HepG2 (cell line): ENCODE measurements at regions not wholly inside any gene's neighbourhood (a gene's known extent, or its start where the extent isn't known, plus 50 kb on each side); places are given as distances from the start of the nearest gene placed in this dataset.

ENCODE experiments used
- ATAC-seq: fragments of 200-7000 bp; cut with Tn5 transposase; 3 replicates; pipeline ENCODE4 v1.9.1; 2020; ENCODE audit warnings: mild to moderate bottlenecking, moderate library complexity
- BruUV-seq: library from RNA; stranded (reverse); fragments of 400-500 nt; replicated peaks from 2 replicates; lab custom pipeline; 2021; lab: Mats Ljungman, UMichigan
- CTCF ChIA-PET: fragments of 300-600 bp; formaldehyde crosslinking; extraction: SDS; loops from one replicate; lab custom pipeline; 2021; ENCODE audit warnings: low total read pairs, inconsistent platforms, low intra/inter-chr PET ratio; lab: Yijun Ruan, JAX
- POLR2A ChIA-PET: fragments of 350-600 bp; sonication (Branson Sonifier 250); formaldehyde crosslinking; loops from one replicate; lab custom pipeline; 2020; ENCODE audit warnings: antibody characterized with exemption, inconsistent platforms; lab: Yijun Ruan, JAX
- DNase-seq: peaks from one replicate; pipeline ENCODE4 v3.0.0-alpha.2; 2015; ENCODE audit warnings: low spot score
- FAIRE-seq: peaks from 3 replicates; lab custom pipeline; 2011; peaks lifted over from hg19 to GRCh38; lab: Jason Lieb, UNC
- H2AFZ ChIP-seq: one replicate; pipeline ENCODE4 v1.6.1; 2011; ENCODE audit warnings: low read length, inconsistent platforms
- H3K27ac ChIP-seq: fragments of 300-600 bp; 3 replicates; pipeline ENCODE4 v1.8.0; 2011; ENCODE audit warnings: mixed run types, mild to moderate bottlenecking, mixed read lengths, low read length, inconsistent platforms; ENCODE audit not compliant: insufficient read depth; ENCODE audit errors: extremely low read length
- H3K27me3 ChIP-seq, 2 experiments: fragments of 200-600 bp in 1 of 2; 2 replicates in 1 of 2; 3 replicates in 1 of 2; pipeline versions ENCODE4 v1.6.0 to v1.8.0; 2011; ENCODE audit warnings: low read length in 2 of 2, mild to moderate bottlenecking in 2 of 2, moderate library complexity in 2 of 2, inconsistent platforms in 1 of 2; ENCODE audit not compliant: insufficient read depth in 2 of 2, control insufficient read depth in 1 of 2
- H3K36me3 ChIP-seq, 2 experiments: fragments of 200-600 bp in 1 of 2; replicated peaks in 1 of 2; 2 replicates in 1 of 2; 3 replicates in 1 of 2; pipeline versions ENCODE4 v1.5.1 to v1.8.0; 2011; ENCODE audit warnings: low read length in 2 of 2, inconsistent platforms in 1 of 2; ENCODE audit not compliant: insufficient read depth in 2 of 2, control insufficient read depth in 1 of 2
- H3K4me1 ChIP-seq: 2 replicates; pipeline ENCODE4 v1.5.1; 2012; ENCODE audit warnings: low read length, inconsistent platforms; ENCODE audit not compliant: insufficient read depth
- H3K4me2 ChIP-seq: 2 replicates; pipeline ENCODE4 v1.6.0; 2011; ENCODE audit warnings: low read depth, low read length, inconsistent platforms
- H3K4me3 ChIP-seq, 3 experiments: fragments of 200-600 bp in 1 of 3; sonication (generic), shearing (Covaris generic) in 1 of 3; replicated peaks in 1 of 3; 2 replicates each; pipeline ENCODE4 v1.5.1; 2011 to 2016; ENCODE audit warnings: low read length in 3 of 3, inconsistent platforms in 2 of 3, low read depth in 2 of 3, mild to moderate bottlenecking in 2 of 3, control low read depth in 1 of 3, mixed read lengths in 1 of 3; ENCODE audit not compliant: insufficient read depth in 1 of 3
- H3K79me2 ChIP-seq: one replicate; pipeline ENCODE4 v1.6.1; 2011; ENCODE audit warnings: low read length, inconsistent platforms; ENCODE audit not compliant: insufficient read depth
- H3K9ac ChIP-seq: 2 replicates; pipeline ENCODE4 v1.6.0; 2011; ENCODE audit warnings: mild to moderate bottlenecking, low read depth, low read length, inconsistent platforms; ENCODE audit not compliant: insufficient read depth
- H3K9me3 ChIP-seq: 2 replicates; pipeline ENCODE4 v1.5.1; 2012; ENCODE audit warnings: mild to moderate bottlenecking, low read length
- H4K20me1 ChIP-seq: 2 replicates; pipeline ENCODE4 v1.6.0; 2011; ENCODE audit warnings: inconsistent platforms, mild to moderate bottlenecking, low read length, moderate library complexity; ENCODE audit not compliant: insufficient read depth
- ATF6 ChIP-seq: sonication (generic); formaldehyde crosslinking; conservative IDR thresholded peaks from 2 replicates; pipeline ENCODE4 v1.4.0; 2020; ENCODE audit warnings: missing genetic modification reagents
- RNF219 ChIP-seq: sonication (generic); formaldehyde crosslinking; IDR thresholded peaks from 2 replicates; pipeline ENCODE4 v1.5.0; 2020; ENCODE audit warnings: mild to moderate bottlenecking, missing genetic modification reagents
- TCF7 ChIP-seq: sonication (generic); IDR thresholded peaks from 2 replicates; pipeline ENCODE4 v1.6.1; 2016; ENCODE audit warnings: antibody characterized with exemption, low read depth
- TFE3 ChIP-seq: IDR thresholded peaks from 2 replicates; pipeline ENCODE4 v1.6.1; 2016
- ZBTB7B ChIP-seq: sonication (generic); formaldehyde crosslinking; IDR thresholded peaks from 2 replicates; pipeline ENCODE4 v1.4.0; 2020; ENCODE audit warnings: missing genetic modification reagents
- ZKSCAN8 ChIP-seq: IDR thresholded peaks from 2 replicates; pipeline ENCODE4 v1.6.1; 2016; ENCODE audit warnings: borderline replicate concordance, missing genetic modification reagents, missing compliant biosample characterization
- ZNF225 ChIP-seq: sonication (generic); formaldehyde crosslinking; IDR thresholded peaks from 2 replicates; pipeline ENCODE4 v1.4.0; 2020; ENCODE audit warnings: mild to moderate bottlenecking, missing genetic modification reagents
- ZNF235 ChIP-seq: sonication (generic); formaldehyde crosslinking; IDR thresholded peaks from 2 replicates; pipeline ENCODE4 v1.8.1; 2023; ENCODE audit warnings: mild to moderate bottlenecking, missing genetic modification reagents, borderline replicate concordance
- ZNF639 ChIP-seq: conservative IDR thresholded peaks from 2 replicates; pipeline ENCODE4 v1.6.1; 2018; ENCODE audit warnings: missing genetic modification reagents
- ZSCAN21 ChIP-seq: sonication (generic); formaldehyde crosslinking; IDR thresholded peaks from 2 replicates; pipeline ENCODE4 v1.8.0; 2022; ENCODE audit warnings: mild to moderate bottlenecking, missing genetic modification reagents, moderate library complexity, borderline replicate concordance
- WGBS: methylation state at CpG from one replicate; pipeline ENCODE4 v1.1.6; 2017; ENCODE audit warnings: low lambda C conversion rate; 5-methylcytosine and 5-hydroxymethylcytosine counted together
- in situ Hi-C: cut with HindIII; loops from 2 replicates; pipeline ENCODE4 v1.10.0; 2017; ENCODE audit warnings: low pct_unique_long_range_greater_than_20kb; ENCODE audit not compliant: extremely low pct_ligation_motif_present
- intact Hi-C: fragments of 100-400 bp; cut with micrococcal nuclease; formaldehyde crosslinking; loops from one replicate; pipeline ENCODE4 v1.10.0; 2022; ENCODE audit not compliant: unreplicated experiment
- TF ChIP-seq, protein P1 (sequence below): sonication (generic); formaldehyde crosslinking; IDR thresholded peaks from 2 replicates; pipeline ENCODE4 v1.8.1; 2022; ENCODE audit warnings: mild to moderate bottlenecking, missing genetic modification reagents
- TF ChIP-seq, protein P2 (sequence below): IDR thresholded peaks from 2 replicates; pipeline ENCODE4 v1.6.1; 2016; ENCODE audit warnings: low read depth, borderline replicate concordance
- TF ChIP-seq, protein P3 (sequence below): sonication (generic); formaldehyde crosslinking; IDR thresholded peaks from 2 replicates; pipeline ENCODE4 v1.4.0; 2020; ENCODE audit warnings: mild to moderate bottlenecking, low read depth, missing genetic modification reagents

DNA sequence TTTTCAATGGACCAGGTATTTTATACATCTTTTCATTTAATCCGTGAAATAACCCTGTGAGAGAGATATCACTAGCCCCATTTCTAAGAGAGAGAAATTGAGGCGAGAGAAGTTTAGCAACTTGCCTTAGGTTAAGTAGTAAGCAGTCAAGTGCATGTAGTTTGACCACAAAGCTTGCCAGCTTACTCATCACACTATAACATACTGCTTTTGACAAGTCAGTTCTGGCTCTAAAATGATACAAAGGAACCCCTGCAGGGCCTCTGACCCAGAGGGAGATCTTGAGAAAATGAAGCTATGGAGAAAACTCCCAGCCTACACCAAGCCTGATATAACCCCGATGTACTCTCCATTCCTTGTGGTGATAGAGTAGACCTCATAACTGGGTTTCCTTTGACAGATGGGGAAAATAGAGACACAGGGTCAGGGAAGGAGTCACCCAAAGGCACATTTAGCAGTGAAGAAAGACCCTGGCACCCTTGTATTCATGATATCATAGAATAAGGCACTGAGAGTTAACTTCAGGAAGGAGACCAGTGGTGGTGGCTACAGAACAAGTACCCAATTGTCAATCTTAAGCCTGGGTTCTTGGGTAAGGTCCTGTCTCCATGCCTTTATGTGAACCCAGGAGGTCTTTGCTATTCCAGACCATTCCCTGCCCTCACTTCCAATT lies 60.2 kb upstream of the MSN start:
- H2AFZ ChIP-seq, result no peak overlapping the region
- no peak overlapping the region for H3K4me2 ChIP-seq
- no peaks in the 10 kb centered on the region for H4K20me1 ChIP-seq
- DNase-seq (no peak), ATAC-seq (no peak), FAIRE-seq (no peak)
- no peaks in the 10 kb centered on the region for H3K36me3 ChIP-seq
- no peak overlapping the region for H3K4me3 ChIP-seq
- WGBS, result 33% methylated on average over 3 of the region's 3 CpGs
- in situ Hi-C loops (no loop called here), intact Hi-C loops (no loop called here)
- H3K4me1 ChIP-seq, result no peaks in the 10 kb centered on the region
- POLR2A ChIA-PET, result no interaction called here
- no peak overlapping the region for H3K9ac ChIP-seq
- no peak overlapping the region for H3K27ac ChIP-seq
- no peaks in the 10 kb centered on the region for H3K79me2 ChIP-seq
- no TSS peak for BruUV-seq
- no peaks in the 10 kb centered on the region for H3K9me3 ChIP-seq
- CTCF ChIA-PET, result no interaction called here
- no peaks in the 10 kb centered on the region for H3K27me3 ChIP-seq
- no peak for TF ChIP-seq ZBTB7B (CRISPR knock-in tag)
- no peak for TF ChIP-seq ZNF225 (CRISPR knock-in tag)
- TF ChIP-seq ZKSCAN8 (CRISPR knock-in tag), result no peak
- TF ChIP-seq, protein P1, sequence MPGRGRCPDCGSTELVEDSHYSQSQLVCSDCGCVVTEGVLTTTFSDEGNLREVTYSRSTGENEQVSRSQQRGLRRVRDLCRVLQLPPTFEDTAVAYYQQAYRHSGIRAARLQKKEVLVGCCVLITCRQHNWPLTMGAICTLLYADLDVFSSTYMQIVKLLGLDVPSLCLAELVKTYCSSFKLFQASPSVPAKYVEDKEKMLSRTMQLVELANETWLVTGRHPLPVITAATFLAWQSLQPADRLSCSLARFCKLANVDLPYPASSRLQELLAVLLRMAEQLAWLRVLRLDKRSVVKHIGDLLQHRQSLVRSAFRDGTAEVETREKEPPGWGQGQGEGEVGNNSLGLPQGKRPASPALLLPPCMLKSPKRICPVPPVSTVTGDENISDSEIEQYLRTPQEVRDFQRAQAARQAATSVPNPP, result no peak
- TF ChIP-seq, protein P2, sequence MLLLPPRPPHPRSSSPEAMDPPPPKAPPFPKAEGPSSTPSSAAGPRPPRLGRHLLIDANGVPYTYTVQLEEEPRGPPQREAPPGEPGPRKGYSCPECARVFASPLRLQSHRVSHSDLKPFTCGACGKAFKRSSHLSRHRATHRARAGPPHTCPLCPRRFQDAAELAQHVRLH (CRISPR knock-in tag), result no peak
- TF ChIP-seq TCF7, result no peak
- no peak for TF ChIP-seq TFE3 (CRISPR knock-in tag)
- no peak for TF ChIP-seq ZSCAN21 (CRISPR knock-in tag)
- TF ChIP-seq RNF219, result no peak
- TF ChIP-seq, protein P3, sequence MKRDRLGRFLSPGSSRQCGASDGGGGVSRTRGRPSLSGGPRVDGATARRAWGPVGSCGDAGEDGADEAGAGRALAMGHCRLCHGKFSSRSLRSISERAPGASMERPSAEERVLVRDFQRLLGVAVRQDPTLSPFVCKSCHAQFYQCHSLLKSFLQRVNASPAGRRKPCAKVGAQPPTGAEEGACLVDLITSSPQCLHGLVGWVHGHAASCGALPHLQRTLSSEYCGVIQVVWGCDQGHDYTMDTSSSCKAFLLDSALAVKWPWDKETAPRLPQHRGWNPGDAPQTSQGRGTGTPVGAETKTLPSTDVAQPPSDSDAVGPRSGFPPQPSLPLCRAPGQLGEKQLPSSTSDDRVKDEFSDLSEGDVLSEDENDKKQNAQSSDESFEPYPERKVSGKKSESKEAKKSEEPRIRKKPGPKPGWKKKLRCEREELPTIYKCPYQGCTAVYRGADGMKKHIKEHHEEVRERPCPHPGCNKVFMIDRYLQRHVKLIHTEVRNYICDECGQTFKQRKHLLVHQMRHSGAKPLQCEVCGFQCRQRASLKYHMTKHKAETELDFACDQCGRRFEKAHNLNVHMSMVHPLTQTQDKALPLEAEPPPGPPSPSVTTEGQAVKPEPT (CRISPR knock-in tag), result no peak
- TF ChIP-seq ATF6 (CRISPR knock-in tag), result no peak
- TF ChIP-seq ZNF235, result no peak
- TF ChIP-seq ZNF639, result no peak
